Keratinocyte (primary cell): ENCODE measurements at regions not wholly inside any gene's neighbourhood (a gene's known extent, or its start where the extent isn't known, plus 50 kb on each side); places are given as distances from the start of the nearest gene placed in this dataset.
A peak's percentile ranks its signal among the peaks of the same experiment; 100 is the strongest.

Experiments used
- DNase-seq: peaks from one replicate; pipeline ENCODE4 v3.0.0-alpha.2; 2011; ENCODE audit warnings: low read depth, missing footprints, low spot score
- FAIRE-seq: peaks from 2 replicates; lab custom pipeline; 2011; peaks lifted over from hg19 to GRCh38; lab: Jason Lieb, UNC
- H2AFZ ChIP-seq: 2 replicates; pipeline ENCODE4 v1.6.0; 2012; ENCODE audit warnings: low read length, control low read depth, inconsistent platforms; ENCODE audit not compliant: control insufficient read depth
- H3K27ac ChIP-seq: 2 replicates; pipeline ENCODE4 v1.5.1; 2011; ENCODE audit warnings: low read length; ENCODE audit not compliant: control insufficient read depth, insufficient read depth
- H3K27me3 ChIP-seq: 3 replicates; pipeline ENCODE4 v1.6.0; 2011; ENCODE audit warnings: low read length; ENCODE audit not compliant: control insufficient read depth, insufficient read depth; ENCODE audit errors: extremely low read depth
- H3K36me3 ChIP-seq, 2 experiments: 2 replicates in 1 of 2; 3 replicates in 1 of 2; pipeline ENCODE4 v1.5.1; 2011; ENCODE audit warnings: low read length in 2 of 2, mild to moderate bottlenecking in 1 of 2; ENCODE audit not compliant: control insufficient read depth in 2 of 2, insufficient read depth in 2 of 2; ENCODE audit errors: extremely low read depth in 1 of 2
- H3K4me1 ChIP-seq: 3 replicates; pipeline ENCODE4 v1.5.1; 2011; ENCODE audit warnings: low read length; ENCODE audit not compliant: control insufficient read depth, insufficient read depth; ENCODE audit errors: extremely low read depth
- H3K4me2 ChIP-seq: 3 replicates; pipeline ENCODE4 v1.6.0; 2011; ENCODE audit warnings: low read depth, low read length; ENCODE audit not compliant: control insufficient read depth, insufficient read depth; ENCODE audit errors: extremely low read depth
- H3K4me3 ChIP-seq, 3 experiments: fragments of 200-600 bp in 1 of 3; sonication (generic) in 1 of 3; 2 replicates in 2 of 3; 3 replicates in 1 of 3; pipeline ENCODE4 v1.5.1; 2011 to 2016; ENCODE audit warnings: low read length in 3 of 3, mild to moderate bottlenecking in 3 of 3, control low read depth in 2 of 3, inconsistent platforms in 1 of 3, low read depth in 1 of 3, mixed read lengths in 1 of 3, mixed run types in 1 of 3, moderate library complexity in 1 of 3; ENCODE audit not compliant: control insufficient read depth in 2 of 3, insufficient read depth in 2 of 3; ENCODE audit errors: extremely low read depth in 1 of 3
- H3K79me2 ChIP-seq: 2 replicates; pipeline ENCODE4 v1.6.0; 2012; ENCODE audit warnings: low read length; ENCODE audit not compliant: control insufficient read depth, insufficient read depth
- H3K9ac ChIP-seq: 3 replicates; pipeline ENCODE4 v1.6.0; 2011; ENCODE audit warnings: low read length; ENCODE audit not compliant: control insufficient read depth, insufficient read depth; ENCODE audit errors: extremely low read depth
- H3K9me1 ChIP-seq: 3 replicates; pipeline ENCODE4 v1.6.0; 2011; ENCODE audit warnings: low read length; ENCODE audit not compliant: control insufficient read depth, insufficient read depth; ENCODE audit errors: extremely low read depth
- H3K9me3 ChIP-seq: 2 replicates; pipeline ENCODE4 v1.5.1; 2012; ENCODE audit warnings: low read depth, low read length; ENCODE audit not compliant: control insufficient read depth
- H4K20me1 ChIP-seq: 3 replicates; pipeline ENCODE4 v1.6.0; 2011; ENCODE audit warnings: low read length; ENCODE audit not compliant: control insufficient read depth, insufficient read depth; ENCODE audit errors: extremely low read depth
- EZH2 ChIP-seq: IDR thresholded peaks from one replicate; pipeline ENCODE4 v1.6.1; 2012; ENCODE audit warnings: inconsistent platforms, mild to moderate bottlenecking, low read length, moderate library complexity
- dilution Hi-C: fragments of 300-500 bp; cut with MboI; formaldehyde crosslinking; loops from one replicate; pipeline ENCODE4 v1.7.0; 2020; ENCODE audit warnings: low sequenced_read_pairs; ENCODE audit not compliant: extremely low pct_ligation_motif_present
- TF ChIP-seq, protein P1 (sequence below), 3 experiments: IDR thresholded peaks in 1 of 3; conservative IDR thresholded peaks in 1 of 3; optimal IDR thresholded peaks in 1 of 3; 2 replicates in 2 of 3; 3 replicates in 1 of 3; pipeline versions ENCODE3 to v1.5.1; 2011; ENCODE audit warnings: low read length in 3 of 3, mild to moderate bottlenecking in 3 of 3, moderate library complexity in 2 of 3, control low read depth in 1 of 3, inconsistent platforms in 1 of 3; ENCODE audit not compliant: insufficient read depth in 2 of 3; ENCODE audit errors: extremely low read depth in 1 of 3

DNA sequence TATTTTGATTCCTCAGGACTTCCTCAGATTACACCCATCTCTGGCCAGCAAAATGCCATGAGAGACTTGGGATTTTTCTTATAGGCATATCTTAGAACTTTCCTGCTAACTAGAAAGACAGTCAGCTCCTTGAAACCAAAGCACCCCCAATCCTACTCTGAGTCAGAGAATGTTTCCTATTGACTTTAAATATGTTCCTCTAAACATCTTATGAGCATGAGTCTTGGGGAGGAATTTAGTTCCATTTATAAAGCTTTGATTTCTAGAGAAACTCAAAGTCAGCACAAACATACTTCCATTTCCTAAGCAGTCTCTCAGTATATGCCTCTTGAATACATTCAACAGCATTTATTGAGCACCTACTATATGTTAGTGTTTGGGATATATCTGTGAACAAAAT is 128.5 kb downstream of the INHBA start:
- Histone ChIP-seq H3K9me3 (no peaks in the 10 kb centered on the region), H3K4me3 (no peak overlapping the region), H3K27ac (no peak overlapping the region), H3K27me3 (no peaks in the 10 kb centered on the region), H2AFZ (no peak overlapping the region), H3K4me2 (no peak overlapping the region), H3K79me2 (no peaks in the 10 kb centered on the region), H3K36me3 (no peaks in the 10 kb centered on the region), H3K9me1 (no peaks in the 10 kb centered on the region), H4K20me1 (no peaks in the 10 kb centered on the region), H3K4me1 (peaks cover 5% of the 10 kb centered on the region), H3K9ac (no peak overlapping the region)
- TF ChIP-seq, protein P1, sequence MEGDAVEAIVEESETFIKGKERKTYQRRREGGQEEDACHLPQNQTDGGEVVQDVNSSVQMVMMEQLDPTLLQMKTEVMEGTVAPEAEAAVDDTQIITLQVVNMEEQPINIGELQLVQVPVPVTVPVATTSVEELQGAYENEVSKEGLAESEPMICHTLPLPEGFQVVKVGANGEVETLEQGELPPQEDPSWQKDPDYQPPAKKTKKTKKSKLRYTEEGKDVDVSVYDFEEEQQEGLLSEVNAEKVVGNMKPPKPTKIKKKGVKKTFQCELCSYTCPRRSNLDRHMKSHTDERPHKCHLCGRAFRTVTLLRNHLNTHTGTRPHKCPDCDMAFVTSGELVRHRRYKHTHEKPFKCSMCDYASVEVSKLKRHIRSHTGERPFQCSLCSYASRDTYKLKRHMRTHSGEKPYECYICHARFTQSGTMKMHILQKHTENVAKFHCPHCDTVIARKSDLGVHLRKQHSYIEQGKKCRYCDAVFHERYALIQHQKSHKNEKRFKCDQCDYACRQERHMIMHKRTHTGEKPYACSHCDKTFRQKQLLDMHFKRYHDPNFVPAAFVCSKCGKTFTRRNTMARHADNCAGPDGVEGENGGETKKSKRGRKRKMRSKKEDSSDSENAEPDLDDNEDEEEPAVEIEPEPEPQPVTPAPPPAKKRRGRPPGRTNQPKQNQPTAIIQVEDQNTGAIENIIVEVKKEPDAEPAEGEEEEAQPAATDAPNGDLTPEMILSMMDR (optimal IDR thresholded peaks at IDR 0.05 in 1 of 3, IDR thresholded peaks at IDR 0.05 in 1 of 3, conservative IDR thresholded peaks at IDR 0.05 in 1 of 3; ENCODE audit: extremely low read depth in 1 of 3, insufficient read depth in 2 of 3, low read length in 3 of 3): no peak
- TF ChIP-seq EZH2: no peak
- FAIRE-seq (no peak), DNase-seq (no peak)
- dilution Hi-C loops: no loop called here

DNA sequence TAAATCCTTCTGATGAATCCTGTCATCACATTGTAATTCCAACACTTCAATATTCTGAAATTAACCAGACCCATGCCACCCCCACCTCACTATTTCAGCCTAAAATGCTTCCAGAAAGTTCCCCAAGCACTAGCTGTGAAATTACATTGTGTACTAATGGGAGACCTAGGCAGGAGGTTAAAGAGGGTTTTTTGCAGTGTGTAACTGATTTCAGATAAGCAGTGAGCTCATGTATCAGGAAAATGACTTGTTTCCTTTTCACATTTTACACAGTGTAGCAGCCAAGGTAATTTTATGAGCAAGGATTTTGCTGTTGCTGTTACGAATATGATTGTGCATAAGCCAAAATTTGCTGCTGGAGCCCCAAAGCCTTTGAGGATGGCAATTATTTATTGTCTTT is 129.0 kb downstream of the INHBA start:
- Histone ChIP-seq H2AFZ (no peak overlapping the region), H3K4me1 (peaks cover 5% of the 10 kb centered on the region), H3K9me1 (no peaks in the 10 kb centered on the region), H3K4me2 (no peak overlapping the region), H3K27ac (no peak overlapping the region), H3K27me3 (no peaks in the 10 kb centered on the region), H3K36me3 (no peaks in the 10 kb centered on the region), H4K20me1 (no peaks in the 10 kb centered on the region), H3K79me2 (no peaks in the 10 kb centered on the region), H3K9me3 (no peaks in the 10 kb centered on the region), H3K9ac (no peak overlapping the region), H3K4me3 (no peak overlapping the region)
- DNase-seq: no peak
- TF ChIP-seq, protein P1 (optimal IDR thresholded peaks at IDR 0.05 in 1 of 3, IDR thresholded peaks at IDR 0.05 in 1 of 3, conservative IDR thresholded peaks at IDR 0.05 in 1 of 3; ENCODE audit: extremely low read depth in 1 of 3, insufficient read depth in 2 of 3, low read length in 3 of 3): no peak
- TF ChIP-seq EZH2: no peak
- peak; percentile 61 for FAIRE-seq
- dilution Hi-C loops: no loop called here
